Ascending aorta (tissue), 2 donors: ENCODE measurements at regions not wholly inside any gene's neighbourhood (a gene's known extent, or its start where the extent isn't known, plus 50 kb on each side); places are given as distances from the start of the nearest gene placed in this dataset.
"Not testable (repeated sequence)": the region's sequence is repeated elsewhere in the genome, so short reads cannot be mapped to it uniquely, and the experiment has no call there.

Source experiments
- DNase-seq, 2 donors: peaks; one replicate each; pipeline ENCODE4 v3.0.0-alpha.2; 2019; ENCODE audit warnings: low spot score in 2 of 2
- H3K27ac ChIP-seq, 2 donors: fragments of 200-600 bp; sonication (generic); one replicate each; pipeline ENCODE4 v1.5.1; 2016 to 2017; ENCODE audit warnings: mild to moderate bottlenecking in 1 of 2
- H3K27me3 ChIP-seq: fragments of 200-600 bp; sonication (generic); one replicate; pipeline ENCODE4 v1.5.1; 2017
- H3K36me3 ChIP-seq, 2 donors: fragments of 200-600 bp; sonication (generic); one replicate each; pipeline ENCODE4 v1.5.1; 2016
- H3K4me1 ChIP-seq, 2 donors: fragments of 200-600 bp; sonication (generic); one replicate each; pipeline ENCODE4 v1.5.1; 2016 to 2017; ENCODE audit warnings: mild to moderate bottlenecking in 1 of 2
- H3K4me3 ChIP-seq, 2 donors: fragments of 200-600 bp; sonication (generic); one replicate each; pipeline ENCODE4 v1.5.1; 2016 to 2017; ENCODE audit warnings: mild to moderate bottlenecking in 1 of 2
- H3K9me3 ChIP-seq, 2 donors: fragments of 200-600 bp; sonication (generic); one replicate each; pipeline ENCODE4 v1.5.1; 2016
- CTCF ChIP-seq, 3 experiments: fragments of 200-600 bp in 2 of 3; fragments of 450-650 bp in 1 of 3; sonication (generic) in 2 of 3; IDR thresholded peaks; one replicate each; pipeline ENCODE4 v1.5.1; 2016 to 2019; ENCODE audit warnings: antibody characterized with exemption in 3 of 3, mild to moderate bottlenecking in 1 of 3, moderate library complexity in 1 of 3
- intact Hi-C: fragments of 100-400 bp; cut with DNase I; formaldehyde crosslinking; loops from one replicate; pipeline ENCODE4 v1.15.1; 2023

- Histone ChIP-seq H3K4me3 (no peak overlapping the region), H3K27me3 (no peaks in the 10 kb centered on the region), H3K36me3 (no peaks in the 10 kb centered on the region), H3K4me1 (no peaks in the 10 kb centered on the region), H3K9me3 (no peaks in the 10 kb centered on the region), H3K27ac (no peak overlapping the region)
- TF ChIP-seq CTCF (IDR thresholded peaks at IDR 0.05): no peak
- DNase-seq: no peak
- intact Hi-C loops: no loop called here
Observed at GRCh38 chr4:127370604-127371003, 262.2 kb upstream of the INTU start.

GRCh38 chr4:127379499-127379898 lies 253.3 kb upstream of the INTU start:
- Histone ChIP-seq H3K27ac (no peak overlapping the region), H3K9me3 (no peaks in the 10 kb centered on the region), H3K27me3 (no peaks in the 10 kb centered on the region), H3K4me1 (no peaks in the 10 kb centered on the region), H3K36me3 (no peaks in the 10 kb centered on the region), H3K4me3 (no peak overlapping the region)
- intact Hi-C loops: no loop called here
- TF ChIP-seq CTCF (IDR thresholded peaks at IDR 0.05): no peak
- no peak for DNase-seq

- intact Hi-C loops, DNase-seq, H3K27ac ChIP-seq, H3K4me3 ChIP-seq, H3K36me3 ChIP-seq, H3K9me3 ChIP-seq, H3K4me1 ChIP-seq, H3K27me3 ChIP-seq: not testable (repeated sequence)
Observed at GRCh38 chr4:127379948-127380347, 252.8 kb upstream of the INTU start.

- intact Hi-C loops: no loop called here
- no peaks in the 10 kb centered on the region for H3K36me3 ChIP-seq
- no peak for DNase-seq
- H3K27ac ChIP-seq: no peak overlapping the region
- H3K4me1 ChIP-seq: no peaks in the 10 kb centered on the region
- H3K27me3 ChIP-seq: no peaks in the 10 kb centered on the region
- H3K9me3 ChIP-seq: no peaks in the 10 kb centered on the region
- no peak overlapping the region for H3K4me3 ChIP-seq
- no peak for TF ChIP-seq CTCF (IDR thresholded peaks at IDR 0.05)
Observed at GRCh38 chr4:127383666-127384065, 249.1 kb upstream of the INTU start.

- H3K4me3 ChIP-seq: no peak overlapping the region
- no peaks in the 10 kb centered on the region for H3K9me3 ChIP-seq
- no peak for TF ChIP-seq CTCF (IDR thresholded peaks at IDR 0.05)
- no peaks in the 10 kb centered on the region for H3K36me3 ChIP-seq
- H3K27me3 ChIP-seq: no peaks in the 10 kb centered on the region
- no peak overlapping the region for H3K27ac ChIP-seq
- intact Hi-C loops: no loop called here
- H3K4me1 ChIP-seq: no peaks in the 10 kb centered on the region
- DNase-seq: no peak
Observed at GRCh38 chr4:127394516-127394915, 238.2 kb upstream of the INTU start.

GRCh38 chr4:127400276-127400675 lies 232.5 kb upstream of the INTU start:
- no peak for TF ChIP-seq CTCF (IDR thresholded peaks at IDR 0.05)
- intact Hi-C loops: no loop called here
- DNase-seq: no peak

More at GRCh38 chr4:127400276-127400675, 232.5 kb upstream of the INTU start:
- H3K4me3 ChIP-seq: no peak overlapping the region
- H3K4me1 ChIP-seq: no peaks in the 10 kb centered on the region
- no peaks in the 10 kb centered on the region for H3K36me3 ChIP-seq
- H3K27ac ChIP-seq: no peak overlapping the region
- H3K27me3 ChIP-seq: no peaks in the 10 kb centered on the region
- no peaks in the 10 kb centered on the region for H3K9me3 ChIP-seq
